Fibroblast of lung (primary cell): ENCODE measurements at regions not wholly inside any gene's neighbourhood (a gene's known extent, or its start where the extent isn't known, plus 50 kb on each side); places are given as distances from the start of the nearest gene placed in this dataset.

Experiments
- DNase-seq, 2 donors: peaks; one replicate each; pipeline versions ENCODE4 v3.0.0 to v3.0.0-alpha.2; 2010; ENCODE audit warnings: low read depth in 2 of 2
- H2AFZ ChIP-seq: 2 replicates; pipeline ENCODE4 v1.5.1; 2012; ENCODE audit warnings: low read length, control low read depth, inconsistent platforms
- H3K27ac ChIP-seq: 2 replicates; pipeline ENCODE4 v1.5.1; 2011; ENCODE audit warnings: low read length, control low read depth; ENCODE audit not compliant: insufficient read depth
- H3K27me3 ChIP-seq: 2 replicates; pipeline ENCODE4 v1.5.1; 2011; ENCODE audit warnings: mild to moderate bottlenecking, low read length; ENCODE audit not compliant: control insufficient read depth, insufficient read depth
- H3K36me3 ChIP-seq: 2 replicates; pipeline ENCODE4 v1.5.1; 2011; ENCODE audit warnings: low read length; ENCODE audit not compliant: control insufficient read depth, insufficient read depth
- H3K4me1 ChIP-seq: 2 replicates; pipeline ENCODE4 v1.5.1; 2011; ENCODE audit warnings: low read length; ENCODE audit not compliant: control insufficient read depth, insufficient read depth; ENCODE audit errors: extremely low read depth
- H3K4me2 ChIP-seq: 2 replicates; pipeline ENCODE4 v1.5.1; 2011; ENCODE audit warnings: low read length, control low read depth; ENCODE audit not compliant: insufficient read depth; ENCODE audit errors: extremely low read depth
- H3K4me3 ChIP-seq, 4 experiments: fragments of 200-600 bp in 1 of 4; sonication (generic) in 1 of 4; replicated peaks in 1 of 4; 2 replicates each; pipeline ENCODE4 v1.5.1; 2011 to 2016; ENCODE audit warnings: low read length in 4 of 4, low read depth in 3 of 4, mild to moderate bottlenecking in 3 of 4, control low read depth in 2 of 4, inconsistent platforms in 1 of 4, mixed read lengths in 1 of 4; ENCODE audit not compliant: insufficient read depth in 1 of 4; ENCODE audit errors: control extremely low read depth in 1 of 4
- H3K79me2 ChIP-seq: 2 replicates; pipeline ENCODE4 v1.5.1; 2012; ENCODE audit warnings: mild to moderate bottlenecking, low read length, inconsistent platforms; ENCODE audit not compliant: control insufficient read depth, insufficient read depth
- H3K9ac ChIP-seq: 2 replicates; pipeline ENCODE4 v1.5.1; 2011; ENCODE audit warnings: mild to moderate bottlenecking, low read length, control low read depth; ENCODE audit not compliant: insufficient read depth
- H3K9me3 ChIP-seq: 2 replicates; pipeline ENCODE4 v1.5.1; 2012; ENCODE audit warnings: low read depth, low read length; ENCODE audit not compliant: control insufficient read depth, insufficient read depth
- H4K20me1 ChIP-seq: 2 replicates; pipeline ENCODE4 v1.5.1; 2011; ENCODE audit warnings: low read length; ENCODE audit not compliant: control insufficient read depth, insufficient read depth; ENCODE audit errors: extremely low read depth
- CTCF ChIP-seq, 2 donors: IDR thresholded peaks in 1 of 2; conservative IDR thresholded peaks in 1 of 2; 1 replicate in 1 of 2; 2 replicates in 1 of 2; pipeline ENCODE4 v1.5.1; 2011 to 2012; ENCODE audit warnings: low read length in 2 of 2, control low read depth in 1 of 2, inconsistent platforms in 1 of 2, low read depth in 1 of 2, mild to moderate bottlenecking in 1 of 2
- EZH2 ChIP-seq: IDR thresholded peaks from 2 replicates; pipeline ENCODE4 v1.5.1; 2012; ENCODE audit warnings: low read length, control low read depth, mild to moderate bottlenecking; ENCODE audit errors: missing control alignments

DNA sequence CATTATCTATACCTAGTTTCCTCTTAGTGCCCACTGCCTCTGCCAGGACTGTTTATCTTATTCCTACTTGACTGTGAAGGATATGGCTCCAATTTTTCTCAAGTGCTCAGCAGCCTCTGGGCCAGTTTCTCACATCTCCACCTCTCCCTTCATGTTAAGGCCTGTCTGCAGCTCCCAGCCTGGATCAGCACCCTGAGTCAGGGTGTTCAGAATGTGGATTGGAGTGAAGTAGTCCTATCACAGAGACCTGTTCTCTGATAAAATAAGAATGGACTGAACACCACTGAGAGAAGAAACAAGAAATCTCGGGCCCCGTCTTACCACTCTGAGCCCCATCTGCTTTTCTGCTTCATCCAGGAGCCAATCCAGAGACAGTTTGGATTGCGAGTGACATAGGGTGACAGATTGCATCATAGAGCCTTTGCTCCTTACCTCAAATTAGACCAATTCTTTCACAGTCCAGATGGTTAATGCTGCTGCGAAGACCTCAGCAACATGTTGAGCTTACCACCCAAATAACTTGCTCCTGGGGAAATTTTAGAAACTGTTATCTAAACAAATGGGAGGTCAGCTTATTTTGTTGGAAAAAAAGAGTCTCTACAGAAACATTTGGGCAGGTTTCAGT is 473.1 kb downstream of the PDZRN4 start:
- no peaks in the 10 kb centered on the region for H4K20me1 ChIP-seq
- no peak overlapping the region for H3K27ac ChIP-seq
- H2AFZ ChIP-seq = no peak overlapping the region
- H3K36me3 ChIP-seq = no peaks in the 10 kb centered on the region
- H3K4me2 ChIP-seq = no peak overlapping the region
- no peaks in the 10 kb centered on the region for H3K4me1 ChIP-seq
- H3K9me3 ChIP-seq = no peaks in the 10 kb centered on the region
- H3K27me3 ChIP-seq = no peaks in the 10 kb centered on the region
- no peaks in the 10 kb centered on the region for H3K79me2 ChIP-seq
- no peak for TF ChIP-seq EZH2
- no peak for TF ChIP-seq CTCF (conservative IDR thresholded peaks at IDR 0.05 in 1 of 2, IDR thresholded peaks at IDR 0.05 in 1 of 2; ENCODE audit: low read depth in 1 of 2, low read length in 2 of 2)
- DNase-seq = no peak
- H3K9ac ChIP-seq = no peak overlapping the region
- no peak overlapping the region for H3K4me3 ChIP-seq

DNA sequence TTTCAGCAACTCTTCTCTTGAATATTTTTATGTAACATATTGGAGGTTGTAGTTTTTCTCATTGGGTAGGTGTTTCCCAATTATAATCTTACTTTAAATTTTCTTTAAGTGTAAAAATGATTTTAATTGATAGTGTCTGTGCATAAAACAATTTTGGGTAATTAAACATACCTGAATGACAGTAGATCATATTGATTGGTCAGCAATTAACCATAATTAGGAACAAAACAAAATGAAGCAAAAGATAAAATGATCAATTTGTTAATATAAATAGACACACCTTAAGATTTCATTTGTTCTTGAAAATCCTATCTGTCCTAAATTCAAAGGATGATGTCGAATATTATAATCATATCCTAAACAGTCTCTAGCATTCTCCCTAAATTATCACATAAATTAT is 468.3 kb downstream of the PDZRN4 start:
- no peaks in the 10 kb centered on the region for H4K20me1 ChIP-seq
- TF ChIP-seq CTCF (conservative IDR thresholded peaks at IDR 0.05 in 1 of 2, IDR thresholded peaks at IDR 0.05 in 1 of 2; ENCODE audit: low read depth in 1 of 2, low read length in 2 of 2) = no peak
- no peak for TF ChIP-seq EZH2
- no peaks in the 10 kb centered on the region for H3K27me3 ChIP-seq
- H2AFZ ChIP-seq = no peak overlapping the region
- H3K4me2 ChIP-seq = no peak overlapping the region
- no peaks in the 10 kb centered on the region for H3K9me3 ChIP-seq
- DNase-seq = no peak
- H3K27ac ChIP-seq = no peak overlapping the region
- H3K4me1 ChIP-seq = no peaks in the 10 kb centered on the region
- no peaks in the 10 kb centered on the region for H3K36me3 ChIP-seq
- H3K79me2 ChIP-seq = no peaks in the 10 kb centered on the region
- H3K4me3 ChIP-seq = no peak overlapping the region
- H3K9ac ChIP-seq = no peak overlapping the region

DNA sequence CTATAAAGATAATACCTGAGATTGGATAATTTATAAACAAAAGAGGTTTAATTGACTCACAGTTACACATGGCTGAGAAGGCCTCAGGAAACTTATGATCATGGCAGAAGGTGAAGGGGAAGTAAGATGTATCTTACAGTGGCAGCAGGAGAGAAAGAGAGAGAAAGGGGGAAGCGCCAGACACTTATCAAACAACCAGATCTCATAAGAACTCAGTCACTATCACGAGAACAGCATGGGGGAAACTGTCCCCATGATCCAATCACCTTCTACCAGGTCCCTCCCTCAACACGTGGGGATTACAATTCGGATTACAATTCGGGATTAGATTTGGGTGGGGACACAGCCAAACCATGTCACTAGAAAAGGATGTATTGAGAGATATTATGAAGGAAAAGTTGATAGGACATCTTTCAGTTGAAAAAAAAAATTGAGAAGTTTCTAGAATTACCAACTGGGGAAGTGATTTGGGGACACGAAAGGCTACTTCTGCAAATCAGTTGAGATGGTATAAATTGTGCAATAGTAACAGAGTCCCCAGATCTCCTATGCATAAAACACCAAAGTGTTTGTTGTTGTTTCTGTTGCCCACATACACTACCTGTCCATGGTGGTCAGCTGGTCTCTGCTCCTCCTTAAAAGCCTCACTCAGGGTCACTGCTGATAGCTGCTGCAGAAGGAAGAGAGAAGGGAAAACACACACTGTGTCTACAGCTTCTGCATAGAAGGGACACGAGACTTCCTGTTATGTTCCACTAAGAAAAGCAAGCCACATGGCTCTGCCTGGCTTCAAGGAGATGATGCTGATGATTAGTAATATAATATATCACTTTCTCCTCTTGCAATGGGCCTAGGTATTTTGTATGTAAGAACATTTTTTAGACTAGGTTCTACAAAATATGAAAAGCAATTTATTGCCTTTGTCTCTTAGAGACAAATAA is 465.5 kb downstream of the PDZRN4 start:
- no peak for TF ChIP-seq CTCF (conservative IDR thresholded peaks at IDR 0.05 in 1 of 2, IDR thresholded peaks at IDR 0.05 in 1 of 2; ENCODE audit: low read depth in 1 of 2, low read length in 2 of 2)
- TF ChIP-seq EZH2 = no peak
- H3K36me3 ChIP-seq = no peaks in the 10 kb centered on the region
- DNase-seq = no peak
- H3K27ac ChIP-seq = no peak overlapping the region
- no peak overlapping the region for H3K9ac ChIP-seq
- H3K4me1 ChIP-seq = no peaks in the 10 kb centered on the region
- H3K9me3 ChIP-seq = no peaks in the 10 kb centered on the region
- no peaks in the 10 kb centered on the region for H3K27me3 ChIP-seq
- H3K4me3 ChIP-seq = no peak overlapping the region
- no peak overlapping the region for H3K4me2 ChIP-seq
- no peaks in the 10 kb centered on the region for H4K20me1 ChIP-seq
- no peak overlapping the region for H2AFZ ChIP-seq
- no peaks in the 10 kb centered on the region for H3K79me2 ChIP-seq
